ENCODE measurements at regions not wholly inside any gene's neighbourhood (a gene's known extent, or its start where the extent isn't known, plus 50 kb on each side); places are given as distances from the start of the nearest gene placed in this dataset.

DNA sequence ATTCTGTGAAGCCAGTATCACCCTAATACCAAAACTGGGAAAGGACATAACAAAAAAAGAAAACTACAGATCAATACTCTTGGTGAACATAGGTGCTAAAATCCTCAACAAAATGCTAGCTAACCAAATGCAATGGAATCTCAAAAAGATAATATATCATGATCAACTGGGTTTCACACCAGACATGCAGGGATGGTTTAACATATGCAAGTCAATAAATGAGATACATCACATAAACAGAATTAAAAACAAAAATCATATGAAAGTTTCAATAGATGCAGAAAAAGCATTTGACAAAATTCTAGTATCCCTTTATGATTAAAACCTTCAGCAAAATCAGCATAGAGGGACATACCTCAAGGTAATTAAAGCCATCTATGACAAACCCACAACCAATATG is 198.2 kb upstream of the NDUFV2 start (continued):
- no peak for TF ChIP-seq BCLAF1 (IDR thresholded peaks at IDR 0.05)
- TF ChIP-seq ATF4 (CRISPR knock-in tag; IDR thresholded peaks at IDR 0.05) = no peak
- no peak for TF ChIP-seq GFI1 (CRISPR knock-in tag; IDR thresholded peaks at IDR 0.05; ENCODE audit: borderline replicate concordance)
- TF ChIP-seq RORA (CRISPR knock-in tag; IDR thresholded peaks at IDR 0.05) = no peak

- no TSS peak for BruUV-seq (replicated peaks)
- Histone ChIP-seq H3K79me2 (ENCODE audit: insufficient read depth, low read length) (no peaks in the 10 kb centered on the region), H3K36me3 (replicated peaks in 1 of 2; ENCODE audit: control insufficient read depth in 1 of 2, insufficient read depth in 2 of 2, low read length in 2 of 2) (no peaks in the 10 kb centered on the region), H4K20me1 (ENCODE audit: insufficient read depth, low read length) (no peaks in the 10 kb centered on the region), H3K27ac (ENCODE audit: extremely low read length, insufficient read depth, low read length) (no peak overlapping the region), H3K4me3 (replicated peaks in 1 of 3; ENCODE audit: insufficient read depth in 1 of 3, low read depth in 2 of 3, low read length in 3 of 3) (no peak overlapping the region), H3K9me3 (ENCODE audit: low read length) (no peaks in the 10 kb centered on the region), H3K27me3 (ENCODE audit: control insufficient read depth in 1 of 2, insufficient read depth in 2 of 2, low read length in 2 of 2) (peaks cover 0 to 10% of the 10 kb centered on the region in 2 experiments; a peak in 1 of 5 replicates), H3K4me2 (ENCODE audit: low read depth, low read length) (no peak overlapping the region), H3K4me1 (ENCODE audit: insufficient read depth, low read length) (no peaks in the 10 kb centered on the region; the same call in 1 of the 2 replicates), H2AFZ (ENCODE audit: low read length) (no peak overlapping the region), H3K9ac (ENCODE audit: insufficient read depth, low read depth, low read length) (no peak overlapping the region)
- no peak for FAIRE-seq
- intact Hi-C loops (cut with micrococcal nuclease; ENCODE audit: unreplicated experiment) = no loop called here
- CTCF ChIA-PET (ENCODE audit: low intra/inter-chr PET ratio, low total read pairs) = no interaction called here
- in situ Hi-C loops (cut with HindIII; ENCODE audit: extremely low pct_ligation_motif_present, low pct_unique_long_range_greater_than_20kb) = no loop called here
- POLR2A ChIA-PET = no interaction called here
- no peak for ATAC-seq
- TF ChIP-seq ZMAT5 (CRISPR knock-in tag; IDR thresholded peaks at IDR 0.05; ENCODE audit: borderline replicate concordance, low read depth) = no peak
- no peak for TF ChIP-seq ZBTB1 (CRISPR knock-in tag; IDR thresholded peaks at IDR 0.05; ENCODE audit: borderline replicate concordance)
- DNase-seq (ENCODE audit: low spot score) = no peak
- 50% methylated on average over 2 of the region's 2 CpGs for WGBS (ENCODE audit: low lambda C conversion rate)
Measured at GRCh38 chr18:8908792-8909510, 193.5 kb upstream of the NDUFV2 start.
